ENCODE measurements at regions not wholly inside any gene's neighbourhood (a gene's known extent, or its start where the extent isn't known, plus 50 kb on each side); places are given as distances from the start of the nearest gene placed in this dataset.
"Not testable (repeated sequence)": the region's sequence is repeated elsewhere in the genome, so short reads cannot be mapped to it uniquely, and the experiment has no call there.

DNA sequence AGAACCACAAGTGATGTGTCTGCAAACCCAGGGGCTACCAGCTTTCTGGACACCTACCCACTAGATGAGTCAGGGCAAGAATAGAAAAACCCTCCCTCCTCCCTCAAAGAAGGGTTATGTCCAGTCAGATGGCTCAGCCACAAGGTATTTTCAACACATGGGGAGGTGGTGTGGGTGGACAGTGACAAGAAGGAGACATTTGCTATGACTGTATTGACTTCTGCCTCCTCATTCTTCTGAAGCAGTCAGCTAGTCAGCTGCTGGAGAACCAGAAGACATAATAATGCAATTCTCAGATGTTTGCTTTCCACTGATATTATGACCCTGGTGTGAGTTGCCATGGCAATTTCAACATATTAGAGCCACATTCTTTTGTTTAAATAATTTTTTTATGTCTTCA lies 66.7 kb upstream of the GOLGA8B start:
- no peak for FAIRE-seq

DNA sequence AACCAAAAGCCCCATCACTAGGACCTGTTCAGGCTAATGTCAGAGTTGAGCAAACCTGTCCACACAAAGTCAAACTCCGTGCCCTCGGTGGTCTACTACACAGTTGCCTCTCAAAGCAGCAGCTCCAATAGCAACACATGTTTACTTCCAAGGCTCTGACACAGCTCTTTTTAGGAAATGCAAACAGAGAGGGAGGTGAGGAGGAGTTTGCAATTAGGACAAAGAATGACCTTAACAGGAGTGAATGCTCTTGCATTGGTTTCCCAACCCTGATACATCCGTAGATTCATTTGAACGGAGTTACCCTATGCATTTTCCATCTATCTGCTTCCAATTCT lies 64.8 kb upstream of the GOLGA8B start:
- no peak for FAIRE-seq

DNA sequence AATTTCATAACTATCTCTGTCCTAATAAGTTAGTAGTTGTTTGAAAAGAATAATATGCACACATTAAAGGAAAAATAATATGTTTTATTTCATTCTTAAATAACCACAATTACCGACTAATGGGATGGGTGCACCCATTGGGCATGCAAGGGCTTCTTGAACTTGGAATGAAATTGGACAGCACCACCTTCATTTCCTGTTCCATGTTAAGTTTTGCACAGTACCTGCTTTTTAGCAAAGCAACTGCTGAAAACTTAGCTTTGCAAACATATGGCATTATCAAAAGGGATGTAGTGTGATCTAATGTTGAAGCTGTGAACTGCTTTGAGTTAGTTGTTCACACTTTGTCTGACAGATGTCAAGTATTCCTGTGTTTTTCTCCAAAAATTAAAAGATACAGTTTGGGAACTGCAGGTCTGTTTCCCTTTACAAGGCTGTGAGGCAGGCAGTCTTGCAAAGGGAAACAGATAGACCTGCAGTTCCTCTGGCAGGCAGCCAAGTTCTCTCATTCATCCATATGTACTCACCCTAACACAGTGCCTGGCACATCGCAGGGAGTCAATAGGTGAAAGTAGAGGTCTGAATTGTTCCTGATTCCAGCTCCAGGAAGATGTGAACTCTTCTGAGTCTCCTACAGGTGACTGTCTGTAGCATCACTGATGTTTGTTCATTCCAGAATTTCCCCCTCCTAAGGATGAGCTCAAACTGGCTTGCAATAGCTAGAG lies 64.3 kb upstream of the GOLGA8B start:
- FAIRE-seq, result no peak

DNA sequence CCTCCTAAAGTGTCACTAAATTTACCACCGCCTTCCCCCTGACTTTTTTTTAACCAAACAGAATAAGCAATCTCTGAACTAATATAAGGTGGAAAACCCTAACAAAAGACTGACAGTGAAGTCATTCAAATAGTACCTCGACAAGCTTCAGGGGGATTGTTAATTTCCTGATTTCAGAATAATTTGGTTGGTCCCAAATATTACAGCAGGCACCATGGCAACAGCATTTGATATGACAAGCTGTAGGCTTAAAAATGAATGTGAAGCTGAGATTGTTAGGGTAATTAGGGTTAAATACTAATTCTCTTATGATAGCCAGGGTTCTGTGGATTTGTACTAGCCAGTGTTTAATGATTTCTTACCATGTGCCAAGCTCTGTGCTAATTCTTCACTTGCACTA lies 63.5 kb upstream of the GOLGA8B start:
- FAIRE-seq, result no peak

DNA sequence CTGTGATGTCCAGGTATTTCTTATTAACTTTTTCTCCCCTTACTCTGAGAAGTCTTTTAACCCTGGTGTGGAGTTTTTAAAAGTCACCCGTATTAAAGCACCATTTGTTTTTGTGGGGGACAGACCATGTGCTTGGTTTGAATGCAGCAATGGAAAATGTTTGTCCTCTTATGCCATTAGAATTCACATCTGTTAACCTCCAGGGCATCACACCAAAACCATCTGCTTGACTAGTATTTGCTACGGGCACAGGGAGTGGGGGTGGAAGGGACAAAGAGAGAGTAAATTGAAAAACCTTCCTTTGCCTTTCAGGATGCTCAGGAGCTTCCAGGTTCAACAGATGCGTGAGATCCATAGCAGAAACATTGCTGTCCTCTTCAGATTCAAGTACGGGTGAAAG lies 61.4 kb upstream of the GOLGA8B start:
- no peak for FAIRE-seq

DNA sequence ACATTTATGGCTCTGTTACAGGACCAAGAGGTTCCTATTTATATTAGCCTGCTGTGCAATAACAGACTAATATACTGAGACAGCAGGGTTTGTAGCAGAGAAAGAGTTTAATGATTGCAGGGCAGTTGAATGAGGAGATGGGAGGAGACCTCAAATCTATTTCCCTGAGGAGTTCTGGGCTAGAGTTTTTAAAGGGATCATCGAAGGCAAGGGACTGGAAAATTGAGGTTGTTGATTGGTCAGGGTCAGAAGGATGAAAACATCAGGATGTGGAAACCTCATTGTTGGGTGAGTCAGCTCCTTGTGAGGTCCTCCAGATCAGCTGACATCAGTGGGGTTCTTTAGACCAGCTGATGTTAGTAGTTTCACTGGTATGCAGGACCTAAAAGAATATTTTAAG lies 60.6 kb upstream of the GOLGA8B start:
- no peak for FAIRE-seq

DNA sequence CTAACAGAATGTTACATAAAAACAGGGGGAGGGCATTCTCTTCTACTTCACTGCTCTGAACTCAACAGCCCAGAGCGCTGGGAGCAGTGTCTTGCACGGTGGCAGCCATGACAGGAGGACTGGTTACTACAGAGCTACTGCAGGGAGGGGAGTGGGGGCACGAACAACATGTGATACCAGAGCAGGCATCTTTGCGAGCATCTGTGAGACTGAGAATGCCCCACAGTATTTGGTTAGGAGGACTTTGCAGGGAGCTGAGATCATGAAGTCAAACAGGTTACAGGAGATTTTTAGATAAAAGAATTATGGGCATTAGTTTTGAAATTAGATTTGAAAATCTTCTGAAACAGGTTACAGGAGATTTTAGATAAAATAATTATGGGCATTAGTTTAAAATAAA lies 58.8 kb upstream of the GOLGA8B start:
- no peak for FAIRE-seq

DNA sequence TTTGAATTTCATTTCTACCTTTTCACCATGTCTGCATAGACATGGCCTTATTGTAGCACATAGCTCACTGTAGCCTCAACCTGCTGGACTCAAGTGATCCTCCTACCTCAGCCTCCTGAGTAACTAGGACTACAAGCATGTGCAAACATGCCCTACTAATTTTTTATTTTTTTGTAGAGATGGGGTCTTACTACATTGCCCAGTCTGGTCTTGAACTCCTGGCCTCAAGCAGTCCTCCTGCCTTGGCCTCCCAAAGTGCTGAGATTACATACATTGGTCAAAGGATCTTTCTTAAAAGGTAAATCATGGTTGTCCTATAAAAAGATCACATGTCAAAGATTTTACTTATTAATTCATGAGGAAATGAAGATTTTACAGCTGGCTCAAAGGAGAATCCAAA lies 57.2 kb upstream of the GOLGA8B start:
- no peak for FAIRE-seq

DNA sequence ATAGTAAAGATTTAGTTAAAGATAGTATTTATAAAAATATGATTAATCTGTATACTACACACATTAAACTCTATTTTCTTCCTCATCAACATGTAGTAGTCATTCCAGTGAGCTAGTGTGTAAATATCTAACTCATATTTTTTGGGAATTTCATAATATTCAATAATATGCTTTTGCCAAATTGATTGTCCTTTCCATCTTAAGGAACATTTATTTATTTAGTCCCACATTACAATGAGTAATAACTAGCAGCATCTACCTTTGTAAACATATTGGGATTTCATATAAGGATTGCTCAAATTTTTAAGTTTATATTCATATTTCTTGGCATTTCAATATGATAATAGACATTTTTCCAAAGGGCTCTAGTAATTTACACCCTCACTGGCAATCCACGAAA lies 53.9 kb upstream of the GOLGA8B start:
- FAIRE-seq, result no peak

DNA sequence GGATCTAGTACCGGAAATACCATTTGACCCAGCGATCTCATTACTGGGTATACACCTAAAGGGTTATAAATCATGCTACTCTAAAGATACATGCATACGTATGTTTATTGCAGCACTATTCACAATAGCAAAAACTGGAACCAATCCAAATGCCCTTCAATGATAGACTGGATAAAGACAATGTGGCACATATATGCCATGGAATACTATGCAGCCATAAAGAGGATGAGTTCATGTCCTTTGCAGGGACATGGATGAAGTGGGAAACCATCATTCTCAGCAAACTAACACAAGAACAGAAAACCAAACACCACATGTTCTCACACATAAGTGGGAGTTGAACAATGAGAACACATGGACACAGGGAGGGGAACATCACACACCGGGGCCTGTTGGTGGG lies 50.2 kb upstream of the GOLGA8B start:
- not testable (repeated sequence) for FAIRE-seq

Data from A204.1 (cell line).